Fibroblast of gingiva (primary cell): ENCODE measurements at regions not wholly inside any gene's neighbourhood (a gene's known extent, or its start where the extent isn't known, plus 50 kb on each side); places are given as distances from the start of the nearest gene placed in this dataset.
"Not testable (repeated sequence)": the region's sequence is repeated elsewhere in the genome, so short reads cannot be mapped to it uniquely, and the experiment has no call there.

Experiments used
- DNase-seq: peaks from one replicate; pipeline ENCODE4 v3.0.0-alpha.2; 2011; ENCODE audit warnings: low read depth

DNA sequence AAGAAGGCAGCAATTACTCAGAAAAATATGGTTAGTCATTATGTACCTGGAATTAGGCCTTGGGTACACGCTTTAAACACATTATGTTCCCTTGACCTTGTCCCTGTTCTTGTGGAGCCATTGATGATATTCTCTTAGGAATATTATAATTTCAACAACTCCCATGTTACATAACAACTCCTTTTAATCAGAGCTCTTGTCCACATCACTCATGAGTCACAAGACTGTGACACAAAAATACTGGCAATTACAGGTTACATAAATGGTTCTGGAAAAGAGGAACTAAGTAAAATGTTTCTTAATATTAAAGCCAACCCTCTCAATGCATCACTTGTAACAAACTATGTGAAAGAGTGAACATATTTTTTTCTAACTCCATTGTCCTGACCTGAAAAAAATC is 143.8 kb upstream of the PCLO start:
- no peak for DNase-seq

DNA sequence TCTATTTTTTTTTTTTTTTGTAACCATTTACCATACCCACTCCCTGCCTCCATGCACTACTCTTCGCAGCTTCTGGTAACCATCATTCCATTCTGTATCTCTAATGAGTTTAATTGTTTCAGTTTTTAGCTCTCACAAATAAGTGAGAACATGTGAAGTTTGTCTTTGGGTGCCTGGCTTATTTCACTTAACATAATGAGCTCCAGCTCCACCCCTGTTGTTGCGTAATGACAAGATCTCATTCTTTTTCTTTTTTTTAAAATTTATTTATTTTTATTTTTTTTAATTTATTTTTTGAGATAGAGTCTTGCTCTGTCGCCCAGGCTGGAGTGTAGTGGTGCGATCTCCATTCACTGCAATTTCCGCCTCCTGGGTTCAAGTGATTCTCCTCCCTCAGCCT is 142.3 kb upstream of the PCLO start:
- no peak for DNase-seq

DNA sequence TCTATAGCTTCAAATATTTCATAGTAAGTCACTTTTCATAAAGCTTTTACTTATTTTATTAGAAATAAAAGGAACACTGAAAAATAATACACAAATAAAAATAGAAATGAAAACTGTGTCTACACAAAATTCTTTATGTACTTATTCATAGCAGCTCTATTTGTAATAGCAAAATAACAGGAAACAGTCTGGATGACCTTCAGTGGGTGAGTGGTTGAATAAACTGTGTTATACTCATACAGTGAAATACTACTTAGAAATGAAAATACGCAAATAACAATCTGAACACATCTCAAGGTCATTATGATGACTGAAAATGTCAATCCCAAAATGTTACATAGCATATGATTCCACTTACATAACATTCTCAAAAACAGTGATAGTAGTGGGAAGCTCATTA is 138.7 kb upstream of the PCLO start:
- no peak for DNase-seq

DNA sequence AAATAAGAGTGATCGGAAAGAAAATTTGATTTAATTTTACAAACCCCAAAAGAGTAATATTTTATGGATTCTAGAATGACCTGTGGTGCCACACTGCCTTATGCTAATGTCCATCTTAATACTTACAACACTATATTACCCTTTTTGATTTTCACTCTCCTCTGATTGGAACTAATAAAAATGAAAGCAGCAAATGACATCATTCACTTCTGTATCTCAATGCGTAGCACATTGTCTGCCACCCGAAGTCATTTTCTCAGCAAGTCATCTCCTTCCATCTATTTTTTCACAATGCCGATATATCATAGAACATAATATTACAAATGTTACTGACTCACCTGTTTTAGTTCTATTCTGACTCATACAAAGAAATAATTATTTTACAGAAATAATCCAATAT is 127.5 kb upstream of the PCLO start:
- DNase-seq, result no peak

DNA sequence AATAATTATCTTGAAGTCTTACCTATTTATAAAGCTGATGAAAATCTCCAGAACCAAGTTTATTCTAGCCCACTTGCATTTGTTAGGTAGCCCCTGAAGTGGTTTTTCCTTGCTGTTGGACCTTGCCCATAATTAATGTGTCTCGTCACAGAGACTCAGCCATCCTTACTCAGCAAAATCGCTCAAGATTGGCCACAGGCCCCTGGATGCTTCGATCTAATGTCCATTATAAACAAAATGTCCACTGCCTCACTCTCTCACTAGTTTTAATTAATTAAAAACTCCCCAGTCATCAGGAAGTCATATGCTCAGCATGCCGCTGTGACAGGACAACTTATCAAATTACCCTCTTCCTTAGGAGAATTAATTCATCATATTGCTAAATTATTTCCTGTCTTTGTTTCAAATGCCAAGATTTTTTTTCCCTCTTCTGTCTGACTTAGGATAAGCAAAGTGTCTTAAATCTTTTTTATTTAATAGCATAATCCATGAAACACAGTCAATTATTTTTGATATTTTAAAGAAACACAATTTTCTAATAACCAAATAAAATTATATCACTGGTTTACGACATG is 126.8 kb upstream of the PCLO start:
- DNase-seq, result no peak

DNA sequence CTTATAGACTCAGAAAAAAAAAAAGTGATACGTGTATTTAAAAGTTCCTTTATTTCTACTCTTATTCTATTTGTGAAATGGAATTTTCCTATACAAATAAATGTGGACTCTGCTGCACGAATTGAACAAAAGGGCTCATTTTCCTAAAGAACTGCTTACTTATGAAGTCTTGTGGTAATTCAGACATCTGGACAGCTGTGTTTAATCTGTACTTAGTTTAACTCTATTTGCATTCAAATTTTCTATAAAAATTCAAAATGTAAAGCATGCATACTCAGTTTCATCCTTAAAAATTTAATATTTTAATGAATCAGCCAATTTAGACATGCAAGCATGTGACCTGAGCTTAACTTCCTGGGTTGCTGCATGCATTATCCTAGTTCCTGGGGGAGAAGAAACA is 118.0 kb upstream of the PCLO start:
- DNase-seq, result no peak

DNA sequence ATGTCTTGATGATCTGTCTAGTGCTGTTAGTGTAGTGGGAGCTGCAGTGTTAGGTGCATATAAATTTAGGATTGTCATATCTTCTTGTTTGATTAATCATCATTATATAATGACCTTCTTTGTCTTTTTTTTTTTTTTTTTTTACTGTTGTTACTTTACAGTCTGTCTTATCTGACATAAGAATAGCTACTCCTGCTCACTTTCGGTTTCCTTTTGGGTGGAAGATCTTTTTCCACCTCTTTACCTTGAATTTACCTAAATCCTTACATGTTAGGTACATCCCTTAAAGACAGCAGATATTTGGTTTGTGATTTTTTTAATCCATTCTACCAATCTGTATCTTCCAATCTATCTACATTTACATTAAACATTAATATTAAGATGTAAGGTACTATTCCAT is 113.6 kb upstream of the PCLO start:
- DNase-seq, result no peak

DNA sequence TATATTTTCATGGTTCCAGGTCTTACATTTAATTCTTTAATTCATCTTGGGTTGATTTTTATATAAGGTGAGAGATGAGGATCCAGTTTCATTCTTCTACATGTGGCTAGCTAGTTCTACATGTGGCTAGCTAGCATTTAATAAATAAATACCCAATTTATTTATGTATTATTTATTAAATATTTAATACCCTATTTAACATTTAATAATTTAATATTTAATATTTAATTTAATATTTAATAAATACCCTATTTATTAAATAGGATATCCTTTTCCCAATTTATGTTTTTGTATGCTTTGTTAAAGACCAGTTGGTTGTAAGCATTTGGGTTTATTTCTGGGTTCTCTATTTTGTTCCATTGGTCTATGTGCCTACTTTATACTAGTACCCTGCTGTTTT is 111.0 kb upstream of the PCLO start:
- no peak for DNase-seq

DNA sequence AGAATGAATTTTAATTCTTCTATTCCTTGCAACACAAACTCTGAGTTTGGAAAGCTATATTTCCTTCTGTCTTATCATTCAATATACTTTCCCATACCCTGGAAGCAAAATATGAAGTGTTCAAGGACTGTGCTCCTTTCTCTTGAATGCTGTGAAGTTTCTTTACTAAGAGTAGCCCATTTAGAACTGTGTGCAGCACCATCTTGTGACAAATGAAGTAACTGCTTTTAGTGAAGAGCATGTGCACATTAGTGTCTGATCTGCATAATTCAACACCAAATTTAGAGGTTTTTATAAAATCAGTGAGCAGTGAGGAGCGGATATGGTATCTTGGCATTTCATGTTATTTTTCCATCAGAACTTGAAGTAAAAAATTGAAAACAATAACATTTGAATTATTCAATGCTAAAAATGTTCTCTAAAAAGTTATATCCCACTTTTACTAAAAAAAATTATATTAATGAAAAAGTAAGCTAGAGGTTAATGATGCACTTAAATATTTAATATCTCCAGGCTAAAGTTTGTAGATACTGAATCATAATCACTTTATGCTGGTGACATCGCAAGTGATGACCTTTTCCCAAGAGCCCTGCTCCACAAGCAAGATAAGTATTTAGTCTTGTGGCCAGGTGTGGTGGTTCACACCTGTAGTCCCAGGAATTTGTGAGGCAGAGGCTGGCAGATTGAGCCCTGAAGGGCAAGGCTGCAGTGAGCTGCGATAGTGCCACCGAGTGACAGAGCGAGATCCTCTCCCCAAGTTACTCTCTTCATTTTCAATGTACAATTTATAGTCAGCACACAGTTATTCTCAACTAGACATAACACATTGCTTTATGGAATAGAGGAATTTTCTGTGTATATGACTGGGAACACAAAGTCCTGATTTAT is 108.8 kb upstream of the PCLO start:
- DNase-seq, result peak; percentile 26

DNA sequence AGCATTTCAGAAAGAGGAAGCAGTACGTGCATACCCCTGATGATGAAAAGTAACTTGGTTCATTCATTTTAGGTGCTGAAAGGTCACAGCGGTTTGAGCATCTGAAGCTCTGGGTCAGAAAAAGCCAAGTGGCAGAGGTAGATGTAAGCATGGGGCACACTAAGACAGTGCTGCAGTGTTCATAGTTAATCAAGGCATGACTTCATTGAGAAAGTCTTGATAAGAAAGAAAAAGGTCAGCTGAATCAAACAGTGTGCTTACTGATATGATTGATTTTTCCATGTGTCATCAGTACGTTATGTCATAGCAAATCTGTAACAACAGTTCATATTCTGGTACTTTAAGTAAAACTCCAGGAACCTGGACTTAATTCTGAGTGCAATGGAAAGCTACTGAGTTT is 107.7 kb upstream of the PCLO start:
- no peak for DNase-seq

DNA sequence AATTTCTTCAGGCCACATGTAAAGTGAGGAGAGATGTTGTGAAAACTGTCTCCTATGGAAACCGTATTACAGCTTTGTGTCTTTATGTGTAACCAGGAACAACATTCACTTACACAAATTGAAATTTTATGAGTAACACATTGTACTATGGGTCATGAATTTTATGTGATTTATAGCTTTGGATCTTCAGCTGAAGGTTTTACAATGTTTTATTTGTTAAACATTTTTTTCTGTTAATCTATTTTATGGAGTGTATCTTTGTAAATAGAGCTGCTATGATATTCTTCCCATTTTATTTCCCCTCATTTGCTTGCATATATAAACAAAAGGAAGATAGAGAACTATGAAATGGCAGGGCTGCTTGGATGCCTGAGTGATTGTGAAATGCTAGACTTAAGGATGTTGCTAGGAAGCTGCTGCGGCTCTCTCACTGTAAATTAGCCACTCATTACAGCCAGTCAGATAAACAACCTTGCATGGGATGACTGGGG is 104.5 kb upstream of the PCLO start:
- DNase-seq, result peak; percentile 4

DNA sequence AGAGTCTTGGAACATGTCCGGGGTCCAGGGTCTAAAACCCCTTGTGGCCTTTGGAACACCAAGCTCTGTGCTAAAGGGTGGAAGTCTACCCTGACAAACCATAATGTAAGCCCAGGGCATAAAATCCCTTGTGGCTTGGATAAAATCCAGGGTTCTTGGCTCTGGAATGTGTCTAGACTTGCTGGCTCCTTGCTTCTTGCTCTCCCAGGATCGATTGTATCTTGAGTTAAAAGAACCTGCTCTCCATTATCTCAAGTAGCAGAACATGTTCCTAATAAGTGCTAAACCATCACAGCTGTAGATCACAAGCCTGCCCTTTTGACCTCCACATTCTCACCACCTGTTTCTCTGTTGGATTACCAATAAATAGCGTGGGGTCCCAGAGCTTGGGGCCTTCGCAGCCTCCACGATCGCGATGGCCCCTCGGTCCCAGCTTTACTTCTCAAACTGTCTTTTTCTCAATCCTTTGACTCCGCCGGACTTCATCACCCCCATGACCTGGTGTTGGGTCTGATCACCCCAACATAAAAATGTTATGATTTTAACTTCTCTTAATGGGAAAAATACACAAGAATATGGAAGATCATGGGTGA is 100.9 kb upstream of the PCLO start:
- not testable (repeated sequence) for DNase-seq

DNA sequence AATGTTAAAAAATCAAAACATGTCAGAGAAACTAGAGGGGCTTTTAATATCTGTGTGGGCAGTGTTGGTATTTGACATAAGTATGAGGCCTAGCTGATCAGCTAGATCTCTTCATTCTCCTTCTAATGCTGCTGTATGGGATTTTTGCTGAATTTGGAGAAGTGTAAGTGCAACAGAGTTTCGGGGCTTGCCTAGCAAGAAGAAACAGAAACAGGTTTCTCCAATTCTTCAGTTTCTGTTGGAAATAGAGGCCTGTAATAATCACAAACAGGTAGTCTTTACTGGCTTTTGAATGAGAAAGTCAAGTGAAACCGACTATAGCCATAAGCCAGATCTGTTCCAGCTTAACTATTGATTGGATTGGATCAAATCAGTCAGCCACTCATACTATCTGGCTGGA is 96.4 kb upstream of the PCLO start:
- DNase-seq, result no peak

DNA sequence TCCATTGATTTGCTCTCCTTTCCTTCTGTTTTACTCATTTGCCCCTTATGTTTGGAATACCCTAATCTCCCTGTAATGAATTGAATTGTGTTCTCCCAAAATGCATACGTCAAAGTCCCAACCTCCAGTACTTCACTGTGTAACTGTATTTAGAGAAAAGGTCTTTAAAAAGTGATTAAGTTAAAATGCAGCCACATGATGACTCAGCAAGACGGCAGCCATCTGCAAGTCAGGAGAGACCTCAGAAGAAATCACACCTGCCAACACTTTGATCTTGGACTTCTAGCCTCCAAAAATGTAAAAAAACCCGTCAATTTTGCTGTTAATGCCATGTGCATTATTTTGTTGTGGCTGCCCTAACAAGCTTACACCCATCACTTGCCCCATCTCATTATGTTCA is 85.3 kb upstream of the PCLO start:
- DNase-seq, result no peak

DNA sequence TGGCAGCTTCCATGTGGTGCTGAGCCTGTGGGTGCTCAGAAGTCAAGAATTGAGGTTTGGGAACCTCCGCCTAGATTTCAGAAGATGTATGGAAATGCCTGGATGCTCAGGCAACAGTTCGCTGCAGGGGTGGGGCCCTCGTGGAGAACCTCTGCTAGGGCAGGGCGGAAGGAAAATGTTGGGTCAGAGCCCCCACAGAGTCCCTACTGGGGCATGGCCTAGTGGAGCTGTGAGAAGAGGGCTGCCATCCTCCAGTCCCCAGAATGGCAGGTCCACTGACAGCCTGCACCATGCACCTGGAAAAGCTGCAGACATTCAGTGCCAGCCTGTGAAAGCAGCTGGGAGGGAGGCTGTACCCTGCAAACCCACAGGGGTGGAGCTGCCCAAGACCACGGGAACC is 56.5 kb upstream of the PCLO start:
- not testable (repeated sequence) for DNase-seq

DNA sequence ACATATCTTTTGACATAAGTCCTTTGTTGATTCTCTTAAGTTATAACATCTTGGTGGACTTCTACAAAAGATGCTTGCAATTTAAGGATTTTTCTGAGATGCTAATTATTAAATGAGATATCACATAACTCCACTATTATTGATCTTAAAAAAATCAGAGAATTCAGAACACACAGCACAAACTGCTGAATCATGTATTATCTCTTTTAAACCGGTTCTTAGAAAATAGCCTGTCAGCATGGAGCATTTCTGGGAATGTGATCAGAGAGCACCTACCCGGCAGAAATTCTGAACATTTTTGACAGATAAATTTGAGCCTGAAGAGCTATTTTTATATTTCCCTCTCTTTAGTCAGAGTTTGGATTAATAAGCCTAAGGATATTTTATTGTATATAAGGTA is 50.2 kb upstream of the PCLO start:
- DNase-seq, result no peak
